IMR-90 (cell line): ENCODE measurements at regions not wholly inside any gene's neighbourhood (a gene's known extent, or its start where the extent isn't known, plus 50 kb on each side); places are given as distances from the start of the nearest gene placed in this dataset.

Experiments
- BHLHE40 ChIP-seq: fragments of 150-350 bp; IDR thresholded peaks from 2 replicates; pipeline ENCODE4 v1.6.1; 2016; ENCODE audit warnings: mild to moderate bottlenecking, low read depth, low read length
- CTCF ChIP-seq: conservative IDR thresholded peaks from 2 replicates; pipeline ENCODE4 v1.5.1; 2012; ENCODE audit warnings: mild to moderate bottlenecking, low read depth, low read length, improper control_type of control experiment
- FOS ChIP-seq: fragments of 150-350 bp; IDR thresholded peaks from 2 replicates; pipeline ENCODE4 v1.6.1; 2016; ENCODE audit warnings: low read depth, low read length
- MAZ ChIP-seq: IDR thresholded peaks from 2 replicates; pipeline ENCODE4 v1.6.1; 2012; ENCODE audit warnings: low read depth, mild to moderate bottlenecking, low read length, improper control_type of control experiment, moderate library complexity, borderline replicate concordance
- POLR2A ChIP-seq: IDR thresholded peaks from 2 replicates; pipeline ENCODE4 v1.6.1; 2012; ENCODE audit warnings: mild to moderate bottlenecking, low read depth, low read length
- RAD21 ChIP-seq: IDR thresholded peaks from 2 replicates; pipeline ENCODE4 v1.6.1; 2012; ENCODE audit warnings: low read length, improper control_type of control experiment
- RFX5 ChIP-seq: IDR thresholded peaks from 2 replicates; pipeline ENCODE4 v1.8.0; 2012; ENCODE audit warnings: low read depth, mild to moderate bottlenecking, low read length, moderate library complexity

GRCh38 chr18:8967573-8967972 lies 134.9 kb upstream of the NDUFV2 start:
- TF ChIP-seq CTCF (no peak), POLR2A (no peak), MAZ (no peak), RFX5 (no peak), RAD21 (no peak), FOS (no peak), BHLHE40 (no peak)
